Fibroblast of villous mesenchyme (primary cell): ENCODE measurements at regions not wholly inside any gene's neighbourhood (a gene's known extent, or its start where the extent isn't known, plus 50 kb on each side); places are given as distances from the start of the nearest gene placed in this dataset.

Experiments used
- DNase-seq: peaks from one replicate; pipeline ENCODE4 v3.0.0-alpha.2; 2010; ENCODE audit warnings: low read depth
- H3K4me3 ChIP-seq: 2 replicates; pipeline ENCODE4 v1.5.1; 2011; ENCODE audit warnings: low read depth, mild to moderate bottlenecking, low read length
- TF ChIP-seq, protein P1 (sequence below): IDR thresholded peaks from 2 replicates; pipeline ENCODE4 v1.5.1; 2012; ENCODE audit warnings: low read depth, mild to moderate bottlenecking, low read length; ENCODE audit not compliant: insufficient read depth

DNA sequence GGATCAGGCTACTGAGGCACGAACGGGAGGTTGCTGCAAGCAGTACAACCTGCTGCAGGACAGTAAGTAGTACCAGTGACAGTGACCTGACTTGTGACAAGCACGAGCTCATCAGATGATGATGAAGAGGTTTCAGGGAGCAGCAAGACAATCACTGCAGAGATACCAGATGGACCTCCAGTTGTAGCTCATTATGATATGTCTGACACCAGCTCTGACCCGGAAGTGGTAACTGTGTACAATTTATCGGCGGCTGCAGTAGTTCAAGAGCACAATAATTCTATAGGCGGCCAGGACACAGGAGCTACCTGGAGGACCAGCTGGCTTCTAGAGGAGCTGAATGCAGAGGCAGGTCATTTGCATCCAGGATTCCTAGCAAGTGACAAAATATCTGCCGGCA, 64.0 kb upstream of the GULP1 start:
- no peak for DNase-seq
- H3K4me3 ChIP-seq: no peak overlapping the region
- TF ChIP-seq, protein P1, sequence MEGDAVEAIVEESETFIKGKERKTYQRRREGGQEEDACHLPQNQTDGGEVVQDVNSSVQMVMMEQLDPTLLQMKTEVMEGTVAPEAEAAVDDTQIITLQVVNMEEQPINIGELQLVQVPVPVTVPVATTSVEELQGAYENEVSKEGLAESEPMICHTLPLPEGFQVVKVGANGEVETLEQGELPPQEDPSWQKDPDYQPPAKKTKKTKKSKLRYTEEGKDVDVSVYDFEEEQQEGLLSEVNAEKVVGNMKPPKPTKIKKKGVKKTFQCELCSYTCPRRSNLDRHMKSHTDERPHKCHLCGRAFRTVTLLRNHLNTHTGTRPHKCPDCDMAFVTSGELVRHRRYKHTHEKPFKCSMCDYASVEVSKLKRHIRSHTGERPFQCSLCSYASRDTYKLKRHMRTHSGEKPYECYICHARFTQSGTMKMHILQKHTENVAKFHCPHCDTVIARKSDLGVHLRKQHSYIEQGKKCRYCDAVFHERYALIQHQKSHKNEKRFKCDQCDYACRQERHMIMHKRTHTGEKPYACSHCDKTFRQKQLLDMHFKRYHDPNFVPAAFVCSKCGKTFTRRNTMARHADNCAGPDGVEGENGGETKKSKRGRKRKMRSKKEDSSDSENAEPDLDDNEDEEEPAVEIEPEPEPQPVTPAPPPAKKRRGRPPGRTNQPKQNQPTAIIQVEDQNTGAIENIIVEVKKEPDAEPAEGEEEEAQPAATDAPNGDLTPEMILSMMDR: no peak

DNA sequence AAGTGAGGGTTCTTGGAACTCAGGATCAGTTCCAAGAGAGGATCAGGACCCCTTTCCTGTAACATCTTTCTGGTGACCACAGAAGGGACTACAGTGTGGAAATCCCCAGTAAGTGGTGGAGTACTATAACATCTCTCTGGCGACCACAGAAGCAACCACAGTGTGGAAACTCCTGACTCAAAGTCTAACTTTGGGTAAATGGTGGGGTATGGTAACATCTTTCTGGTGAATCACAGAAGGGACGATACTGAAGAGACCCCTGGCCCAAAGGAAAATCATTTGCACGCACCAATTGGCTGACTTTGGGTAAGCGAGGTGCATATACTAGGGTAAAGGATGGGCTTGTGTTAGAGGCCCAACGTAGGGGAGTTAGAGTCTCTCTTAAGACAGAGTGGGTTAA, 56.3 kb upstream of the GULP1 start:
- DNase-seq: no peak
- H3K4me3 ChIP-seq: no peak overlapping the region

DNA sequence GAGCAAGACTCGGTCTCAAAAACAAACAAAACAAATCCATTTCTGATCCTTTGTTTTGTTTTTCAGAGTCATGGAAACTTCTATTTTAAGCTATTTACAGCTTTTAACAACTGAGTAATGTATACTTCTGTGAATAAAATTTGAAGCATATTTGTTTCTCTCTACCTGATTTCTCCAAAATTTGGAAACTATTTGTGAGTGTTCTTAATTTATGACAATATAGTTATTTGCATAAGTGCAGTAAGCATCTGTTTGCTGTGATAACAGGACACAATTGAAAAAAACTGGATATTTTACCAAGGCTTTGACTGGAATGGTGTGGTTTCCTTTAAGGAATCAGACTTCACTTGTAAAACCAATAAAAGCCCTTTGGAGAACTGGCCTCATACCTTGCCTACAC, 53.3 kb upstream of the GULP1 start:
- DNase-seq: no peak
- no peak overlapping the region for H3K4me3 ChIP-seq
- TF ChIP-seq, protein P1: no peak

More for the DNA sequence above, 56.3 kb upstream of the GULP1 start:
- TF ChIP-seq, protein P1: no peak
